Calu3 (cell line): ENCODE measurements at regions not wholly inside any gene's neighbourhood (a gene's known extent, or its start where the extent isn't known, plus 50 kb on each side); places are given as distances from the start of the nearest gene placed in this dataset.

Experiments used
- BruUV-seq: library from RNA; stranded (reverse); fragments of 400-500 nt; replicated peaks from 2 replicates; lab custom pipeline; 2021; lab: Mats Ljungman, UMichigan
- CTCF ChIA-PET: fragments of 300-600 bp; sonication (Branson Sonifier 250); formaldehyde crosslinking; loops from one replicate; lab custom pipeline; 2022; ENCODE audit warnings: antibody characterized with exemption; lab: Charles Lee
- DNase-seq: peaks from one replicate; pipeline ENCODE4 v3.0.0; 2022
- H3K27ac Mint-ChIP-seq: one replicate; pipeline ENCODE4 v1.8.0; 2022; ENCODE audit warnings: mixed read lengths; ENCODE audit not compliant: unreplicated experiment
- H3K27me3 Mint-ChIP-seq: one replicate; pipeline ENCODE4 v1.8.0; 2022; ENCODE audit warnings: mixed read lengths; ENCODE audit not compliant: unreplicated experiment
- H3K36me3 Mint-ChIP-seq: one replicate; pipeline ENCODE4 v1.8.0; 2022; ENCODE audit warnings: mild to moderate bottlenecking, moderate library complexity, mixed read lengths; ENCODE audit not compliant: insufficient read depth, unreplicated experiment
- H3K4me1 Mint-ChIP-seq: one replicate; pipeline ENCODE4 v1.8.0; 2022; ENCODE audit warnings: mild to moderate bottlenecking, low read depth, mixed read lengths; ENCODE audit not compliant: unreplicated experiment
- H3K4me3 Mint-ChIP-seq: one replicate; pipeline ENCODE4 v1.8.0; 2022; ENCODE audit warnings: mild to moderate bottlenecking, low read depth, moderate library complexity, mixed read lengths; ENCODE audit not compliant: unreplicated experiment
- H3K9me3 Mint-ChIP-seq: one replicate; pipeline ENCODE4 v1.8.0; 2022; ENCODE audit warnings: low read depth, mixed read lengths; ENCODE audit not compliant: unreplicated experiment
- intact Hi-C: fragments of 100-400 bp; cut with micrococcal nuclease; formaldehyde crosslinking; loops from one replicate; pipeline ENCODE4 v1.10.0; 2022; ENCODE audit not compliant: unreplicated experiment
- TF ChIP-seq, protein P1 (sequence below): fragments of 200-600 bp; IDR thresholded peaks from one replicate; pipeline ENCODE4 v1.8.0; 2022; ENCODE audit warnings: antibody characterized with exemption; ENCODE audit not compliant: unreplicated experiment

DNA sequence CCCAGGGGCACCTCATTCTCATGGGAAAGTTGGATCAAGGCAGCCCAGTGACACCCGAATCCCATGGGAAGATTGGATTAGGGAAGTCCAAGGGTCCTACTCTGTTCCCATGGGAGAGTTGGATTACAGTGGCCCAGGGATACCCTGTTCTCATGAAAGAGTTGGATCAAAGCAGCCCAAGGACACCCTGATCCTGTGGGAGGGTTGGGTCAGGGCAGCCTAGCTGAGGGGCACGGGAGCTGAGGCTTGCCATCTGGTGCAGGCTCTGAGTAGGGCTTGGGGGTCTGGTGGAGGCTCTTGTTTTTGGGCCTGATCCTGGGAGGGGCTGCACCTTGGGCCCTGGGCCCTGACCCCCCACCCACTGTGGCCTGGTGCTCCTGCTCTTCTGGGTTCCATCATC is 87.1 kb downstream of the ACKR3 start:
- Mint-ChIP-seq H3K27ac (no peak overlapping the region), H3K27me3 (peaks cover 85% of the 10 kb centered on the region), H3K4me3 (no peak overlapping the region), H3K36me3 (no peaks in the 10 kb centered on the region), H3K9me3 (no peaks in the 10 kb centered on the region), H3K4me1 (no peaks in the 10 kb centered on the region)
- intact Hi-C loops = no loop called here
- no TSS peak for BruUV-seq
- DNase-seq = no peak
- TF ChIP-seq, protein P1, sequence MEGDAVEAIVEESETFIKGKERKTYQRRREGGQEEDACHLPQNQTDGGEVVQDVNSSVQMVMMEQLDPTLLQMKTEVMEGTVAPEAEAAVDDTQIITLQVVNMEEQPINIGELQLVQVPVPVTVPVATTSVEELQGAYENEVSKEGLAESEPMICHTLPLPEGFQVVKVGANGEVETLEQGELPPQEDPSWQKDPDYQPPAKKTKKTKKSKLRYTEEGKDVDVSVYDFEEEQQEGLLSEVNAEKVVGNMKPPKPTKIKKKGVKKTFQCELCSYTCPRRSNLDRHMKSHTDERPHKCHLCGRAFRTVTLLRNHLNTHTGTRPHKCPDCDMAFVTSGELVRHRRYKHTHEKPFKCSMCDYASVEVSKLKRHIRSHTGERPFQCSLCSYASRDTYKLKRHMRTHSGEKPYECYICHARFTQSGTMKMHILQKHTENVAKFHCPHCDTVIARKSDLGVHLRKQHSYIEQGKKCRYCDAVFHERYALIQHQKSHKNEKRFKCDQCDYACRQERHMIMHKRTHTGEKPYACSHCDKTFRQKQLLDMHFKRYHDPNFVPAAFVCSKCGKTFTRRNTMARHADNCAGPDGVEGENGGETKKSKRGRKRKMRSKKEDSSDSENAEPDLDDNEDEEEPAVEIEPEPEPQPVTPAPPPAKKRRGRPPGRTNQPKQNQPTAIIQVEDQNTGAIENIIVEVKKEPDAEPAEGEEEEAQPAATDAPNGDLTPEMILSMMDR = no peak
- CTCF ChIA-PET = no interaction called here

DNA sequence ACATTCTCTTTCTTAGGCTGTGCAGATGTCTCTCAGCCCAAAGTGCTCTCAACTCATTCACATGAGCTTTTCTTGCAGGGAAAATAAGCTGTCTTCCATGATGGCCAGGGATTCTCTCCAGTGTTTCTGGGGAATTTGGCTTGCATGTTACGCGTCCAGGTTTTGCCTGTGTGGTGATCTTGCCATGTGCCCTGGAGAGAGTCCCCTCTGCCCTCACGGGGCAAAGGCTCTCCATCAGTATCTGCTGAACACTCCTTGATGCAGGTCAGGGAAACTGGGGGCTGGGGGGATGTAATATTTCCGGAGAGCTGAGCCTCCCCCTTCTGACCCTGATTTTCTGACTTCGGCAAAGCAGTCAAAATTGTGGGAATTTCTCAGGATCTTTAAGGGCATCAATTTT is 87.6 kb downstream of the ACKR3 start:
- BruUV-seq = no TSS peak
- TF ChIP-seq, protein P1 = no peak
- peaks cover 85% of the 10 kb centered on the region for H3K27me3 Mint-ChIP-seq
- H3K4me3 Mint-ChIP-seq = no peak overlapping the region
- CTCF ChIA-PET = no interaction called here
- no peaks in the 10 kb centered on the region for H3K36me3 Mint-ChIP-seq
- H3K9me3 Mint-ChIP-seq = no peaks in the 10 kb centered on the region
- H3K4me1 Mint-ChIP-seq = no peaks in the 10 kb centered on the region
- H3K27ac Mint-ChIP-seq = no peak overlapping the region
- no peak for DNase-seq
- intact Hi-C loops = no loop called here

GRCh38 chr2:236657801-236658200 is 88.2 kb downstream of the ACKR3 start:
- intact Hi-C loops = no loop called here
- TF ChIP-seq, protein P1 = no peak
- CTCF ChIA-PET = no interaction called here
- no peak for DNase-seq
- Mint-ChIP-seq H3K36me3 (no peaks in the 10 kb centered on the region), H3K27ac (no peak overlapping the region), H3K4me3 (no peak overlapping the region), H3K4me1 (no peaks in the 10 kb centered on the region), H3K27me3 (peaks cover 85% of the 10 kb centered on the region), H3K9me3 (peaks cover 2% of the 10 kb centered on the region)
- BruUV-seq = no TSS peak

GRCh38 chr2:236658974-236659757 is 89.5 kb downstream of the ACKR3 start:
- TF ChIP-seq, protein P1 = no peak
- CTCF ChIA-PET = no interaction called here
- Mint-ChIP-seq H3K27me3 (peaks cover 85% of the 10 kb centered on the region), H3K9me3 (peaks cover 4% of the 10 kb centered on the region), H3K27ac (no peak overlapping the region), H3K4me1 (peaks cover 5% of the 10 kb centered on the region), H3K36me3 (no peaks in the 10 kb centered on the region), H3K4me3 (no peak overlapping the region)
- intact Hi-C loops = no loop called here
- no peak for DNase-seq
- BruUV-seq = no TSS peak
